BLaER1 (cell line): ENCODE measurements at regions not wholly inside any gene's neighbourhood (a gene's known extent, or its start where the extent isn't known, plus 50 kb on each side); places are given as distances from the start of the nearest gene placed in this dataset.

Source experiments
- H3K27ac ChIP-seq: shearing (Covaris generic); formaldehyde crosslinking; 2 replicates; pipeline ENCODE4 v1.8.1; 2022
- H3K27me3 ChIP-seq: shearing (Covaris generic); formaldehyde crosslinking; 2 replicates; pipeline ENCODE4 v1.8.1; 2022
- H3K36me3 ChIP-seq: shearing (Covaris generic); formaldehyde crosslinking; 2 replicates; pipeline ENCODE4 v1.8.1; 2022
- H3K4me1 ChIP-seq: shearing (Covaris generic); formaldehyde crosslinking; 2 replicates; pipeline ENCODE4 v1.8.1; 2022
- H3K4me2 ChIP-seq: shearing (Covaris generic); formaldehyde crosslinking; 2 replicates; pipeline ENCODE4 v1.8.1; 2022
- H3K4me3 ChIP-seq: shearing (Covaris generic); formaldehyde crosslinking; 2 replicates; pipeline ENCODE4 v1.8.1; 2022
- H3K9ac ChIP-seq: shearing (Covaris generic); formaldehyde crosslinking; 2 replicates; pipeline ENCODE4 v1.8.1; 2022
- H3K9me3 ChIP-seq: shearing (Covaris generic); formaldehyde crosslinking; 2 replicates; pipeline ENCODE4 v1.8.1; 2022
- H4K20me1 ChIP-seq: shearing (Covaris generic); formaldehyde crosslinking; 2 replicates; pipeline ENCODE4 v1.8.1; 2022
- Cebpa-rat ChIP-seq: shearing (Covaris generic); IDR thresholded peaks from 2 replicates; pipeline ENCODE4 v1.8.1; 2022

GRCh38 chr21:26332867-26333266 lies 162.3 kb upstream of the APP start:
- Histone ChIP-seq H3K9ac (no peak overlapping the region), H3K27ac (no peak overlapping the region)
- TF ChIP-seq Cebpa-rat = no peak

GRCh38 chr21:26331205-26331980 lies 160.8 kb upstream of the APP start:
- no peak overlapping the region for H3K4me2 ChIP-seq
- no peaks in the 10 kb centered on the region for H3K27me3 ChIP-seq
- no peaks in the 10 kb centered on the region for H4K20me1 ChIP-seq
- H3K9ac ChIP-seq = no peak overlapping the region
- H3K4me3 ChIP-seq = no peak overlapping the region
- no peaks in the 10 kb centered on the region for H3K36me3 ChIP-seq
- H3K4me1 ChIP-seq = no peaks in the 10 kb centered on the region
- H3K9me3 ChIP-seq = no peaks in the 10 kb centered on the region
- no peak overlapping the region for H3K27ac ChIP-seq
- no peak for TF ChIP-seq Cebpa-rat

More at GRCh38 chr21:26332867-26333266, 162.3 kb upstream of the APP start:
- no peaks in the 10 kb centered on the region for H3K9me3 ChIP-seq
- no peaks in the 10 kb centered on the region for H3K4me1 ChIP-seq
- no peaks in the 10 kb centered on the region for H3K36me3 ChIP-seq
- no peaks in the 10 kb centered on the region for H3K27me3 ChIP-seq
- no peaks in the 10 kb centered on the region for H4K20me1 ChIP-seq
- H3K4me3 ChIP-seq = no peak overlapping the region
- H3K4me2 ChIP-seq = no peak overlapping the region

GRCh38 chr21:26320596-26320995 lies 150.0 kb upstream of the APP start:
- TF ChIP-seq Cebpa-rat = no peak
- H3K9ac ChIP-seq = no peak overlapping the region
- H3K27me3 ChIP-seq = no peaks in the 10 kb centered on the region

GRCh38 chr21:26307640-26308039 lies 137.1 kb upstream of the APP start:
- Histone ChIP-seq H3K9ac (no peak overlapping the region), H3K9me3 (peaks cover 6% of the 10 kb centered on the region; the same call in 1 of the 2 replicates), H3K27ac (no peak overlapping the region), H3K27me3 (no peaks in the 10 kb centered on the region), H3K36me3 (no peaks in the 10 kb centered on the region), H3K4me3 (no peak overlapping the region), H4K20me1 (no peaks in the 10 kb centered on the region), H3K4me1 (no peaks in the 10 kb centered on the region), H3K4me2 (no peak overlapping the region)
- TF ChIP-seq Cebpa-rat = no peak

More at GRCh38 chr21:26320596-26320995, 150.0 kb upstream of the APP start:
- no peaks in the 10 kb centered on the region for H4K20me1 ChIP-seq
- H3K9me3 ChIP-seq = no peaks in the 10 kb centered on the region
- no peak overlapping the region for H3K4me3 ChIP-seq
- no peaks in the 10 kb centered on the region for H3K4me1 ChIP-seq
- H3K27ac ChIP-seq = no peak overlapping the region
- H3K4me2 ChIP-seq = no peak overlapping the region
- no peaks in the 10 kb centered on the region for H3K36me3 ChIP-seq

GRCh38 chr21:26297851-26298250 lies 127.3 kb upstream of the APP start:
- Histone ChIP-seq H4K20me1 (no peaks in the 10 kb centered on the region), H3K4me1 (no peaks in the 10 kb centered on the region), H3K9me3 (peaks cover 16% of the 10 kb centered on the region), H3K4me2 (no peak overlapping the region), H3K27me3 (no peaks in the 10 kb centered on the region), H3K4me3 (no peak overlapping the region), H3K36me3 (no peaks in the 10 kb centered on the region), H3K9ac (no peak overlapping the region), H3K27ac (no peak overlapping the region)
- TF ChIP-seq Cebpa-rat = no peak

- no peaks in the 10 kb centered on the region for H4K20me1 ChIP-seq
- H3K4me2 ChIP-seq = no peak overlapping the region
- no peak for TF ChIP-seq Cebpa-rat
- no peak overlapping the region for H3K27ac ChIP-seq
- no peak overlapping the region for H3K9ac ChIP-seq
- H3K9me3 ChIP-seq = peaks cover 16% of the 10 kb centered on the region
- H3K27me3 ChIP-seq = no peaks in the 10 kb centered on the region
- no peaks in the 10 kb centered on the region for H3K36me3 ChIP-seq
- no peak overlapping the region for H3K4me3 ChIP-seq
- no peaks in the 10 kb centered on the region for H3K4me1 ChIP-seq
These were observed 122.8 kb upstream of the APP start for GRCh38 chr21:26293141-26293946.

- no peak overlapping the region for H3K27ac ChIP-seq
- H3K27me3 ChIP-seq = no peaks in the 10 kb centered on the region
- H3K4me1 ChIP-seq = no peaks in the 10 kb centered on the region
- no peaks in the 10 kb centered on the region for H3K36me3 ChIP-seq
- no peak overlapping the region for H3K4me2 ChIP-seq
- H3K9me3 ChIP-seq = no peaks in the 10 kb centered on the region
- H3K9ac ChIP-seq = no peak overlapping the region
- TF ChIP-seq Cebpa-rat = no peak
- H4K20me1 ChIP-seq = no peaks in the 10 kb centered on the region
- no peak overlapping the region for H3K4me3 ChIP-seq
These were observed 117.5 kb upstream of the APP start for GRCh38 chr21:26288026-26288425.

- no peak overlapping the region for H3K4me2 ChIP-seq
- H3K4me1 ChIP-seq = no peaks in the 10 kb centered on the region
- TF ChIP-seq Cebpa-rat = no peak
- no peak overlapping the region for H3K27ac ChIP-seq
- no peaks in the 10 kb centered on the region for H3K27me3 ChIP-seq
- no peaks in the 10 kb centered on the region for H4K20me1 ChIP-seq
- H3K4me3 ChIP-seq = no peak overlapping the region
- H3K9me3 ChIP-seq = no peaks in the 10 kb centered on the region
- no peak overlapping the region for H3K9ac ChIP-seq
- no peaks in the 10 kb centered on the region for H3K36me3 ChIP-seq
These were observed 114.0 kb upstream of the APP start for GRCh38 chr21:26284531-26284930.

- Histone ChIP-seq H4K20me1 (no peaks in the 10 kb centered on the region), H3K9ac (no peak overlapping the region), H3K27me3 (no peaks in the 10 kb centered on the region), H3K4me3 (no peak overlapping the region), H3K9me3 (no peaks in the 10 kb centered on the region), H3K27ac (no peak overlapping the region), H3K4me2 (no peak overlapping the region), H3K4me1 (no peaks in the 10 kb centered on the region), H3K36me3 (no peaks in the 10 kb centered on the region)
- TF ChIP-seq Cebpa-rat = no peak
These were observed 111.5 kb upstream of the APP start for GRCh38 chr21:26282058-26282457.

- H3K27me3 ChIP-seq = no peaks in the 10 kb centered on the region
- H3K36me3 ChIP-seq = no peaks in the 10 kb centered on the region
- no peak overlapping the region for H3K4me3 ChIP-seq
- H3K4me1 ChIP-seq = no peaks in the 10 kb centered on the region
- no peaks in the 10 kb centered on the region for H3K9me3 ChIP-seq
- no peak overlapping the region for H3K4me2 ChIP-seq
- TF ChIP-seq Cebpa-rat = no peak
- H3K27ac ChIP-seq = no peak overlapping the region
- H4K20me1 ChIP-seq = no peaks in the 10 kb centered on the region
- H3K9ac ChIP-seq = no peak overlapping the region
These were observed 110.9 kb upstream of the APP start for GRCh38 chr21:26281506-26281905.
